ENCODE measurements at regions not wholly inside any gene's neighbourhood (a gene's known extent, or its start where the extent isn't known, plus 50 kb on each side); places are given as distances from the start of the nearest gene placed in this dataset.

GRCh38 chr19:30662211-30662861 is 290.2 kb downstream of the ZNF536 start:
- no peaks in the 10 kb centered on the region for H3K36me3 Mint-ChIP-seq
- no peak for ATAC-seq (ENCODE audit: low read depth in 2 of 2)
- no peaks in the 10 kb centered on the region for H3K9me3 ChIP-seq (ENCODE audit: control insufficient read depth in 2 of 2, low read length in 2 of 2)
- no peaks in the 10 kb centered on the region for H3K4me1 Mint-ChIP-seq
- H3K9me3 Mint-ChIP-seq: peaks cover 0 to 5% (median 0%) of the 10 kb centered on the region in 7 donors
- no peak overlapping the region for H3K4me3 Mint-ChIP-seq
- H3K36me3 ChIP-seq (ENCODE audit: control insufficient read depth, insufficient read depth, low read length): no peaks in the 10 kb centered on the region
- no peak overlapping the region for H3K27ac Mint-ChIP-seq
- no peak for DNase-seq
- H3K27ac ChIP-seq (ENCODE audit: insufficient read depth, low read length, poor library complexity, severe bottlenecking): no peak overlapping the region
- H3K4me3 ChIP-seq (ENCODE audit: low read depth, low read length): no peak overlapping the region
- H3K4me1 ChIP-seq (ENCODE audit: control insufficient read depth, insufficient read depth, low read length, poor library complexity, severe bottlenecking): no peaks in the 10 kb centered on the region
- H3K27me3 ChIP-seq (ENCODE audit: control insufficient read depth, insufficient read depth, low read length): no peaks in the 10 kb centered on the region
- peaks cover 7% of the 10 kb centered on the region for H3K27me3 Mint-ChIP-seq

- no peaks in the 10 kb centered on the region for H3K4me1 ChIP-seq (ENCODE audit: control insufficient read depth, insufficient read depth, low read length, poor library complexity, severe bottlenecking)
- Mint-ChIP-seq H3K27ac (no peak overlapping the region), H3K4me1 (no peaks in the 10 kb centered on the region), H3K36me3 (no peaks in the 10 kb centered on the region), H3K4me3 (no peak overlapping the region), H3K9me3 (peaks cover 0 to 5% (median 0%) of the 10 kb centered on the region in 7 donors), H3K27me3 (peaks cover 4% of the 10 kb centered on the region)
- DNase-seq (no peak), ATAC-seq (ENCODE audit: low read depth in 2 of 2) (no peak)
- no peaks in the 10 kb centered on the region for H3K36me3 ChIP-seq (ENCODE audit: control insufficient read depth, insufficient read depth, low read length)
- H3K9me3 ChIP-seq (ENCODE audit: control insufficient read depth in 2 of 2, low read length in 2 of 2): no peaks in the 10 kb centered on the region
- H3K4me3 ChIP-seq (ENCODE audit: low read depth, low read length): no peak overlapping the region
- no peak overlapping the region for H3K27ac ChIP-seq (ENCODE audit: insufficient read depth, low read length, poor library complexity, severe bottlenecking)
- H3K27me3 ChIP-seq (ENCODE audit: control insufficient read depth, insufficient read depth, low read length): no peaks in the 10 kb centered on the region
These were observed 287.5 kb downstream of the ZNF536 start for GRCh38 chr19:30659638-30660037.

DNA sequence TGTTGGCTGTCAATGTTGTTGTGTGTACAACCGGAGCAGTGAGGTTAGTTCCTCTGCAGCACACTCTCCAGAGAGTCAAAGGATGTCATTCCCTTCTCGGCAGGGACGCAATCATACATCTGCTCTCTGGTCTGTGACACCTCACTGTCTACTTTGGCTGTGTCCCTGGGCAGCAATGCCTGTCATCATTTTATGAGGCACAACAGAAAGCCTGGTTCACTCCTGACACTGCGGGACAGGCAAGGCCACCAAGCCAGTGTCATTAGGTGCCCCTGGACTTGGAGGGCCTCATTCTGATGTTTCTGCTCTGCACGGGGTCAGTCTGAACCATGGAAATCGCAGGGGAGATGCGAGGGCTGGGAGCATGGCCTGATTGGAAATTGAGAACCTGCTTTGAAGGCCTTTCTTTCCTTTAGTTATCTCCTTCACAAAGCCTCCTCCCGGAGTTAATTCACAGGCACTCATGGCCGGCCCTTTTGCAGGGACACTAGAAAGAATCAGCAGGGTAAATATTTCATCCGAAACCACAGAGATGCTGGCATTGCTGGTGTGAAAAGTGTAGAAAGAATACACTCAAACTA is 284.4 kb downstream of the ZNF536 start:
- Histone ChIP-seq H3K9me3 (ENCODE audit: control insufficient read depth in 2 of 2, low read length in 2 of 2) (no peaks in the 10 kb centered on the region), H3K36me3 (ENCODE audit: control insufficient read depth, insufficient read depth, low read length) (no peaks in the 10 kb centered on the region), H3K4me3 (ENCODE audit: low read depth, low read length) (no peak overlapping the region), H3K4me1 (ENCODE audit: control insufficient read depth, insufficient read depth, low read length, poor library complexity, severe bottlenecking) (no peaks in the 10 kb centered on the region), H3K27me3 (ENCODE audit: control insufficient read depth, insufficient read depth, low read length) (no peaks in the 10 kb centered on the region), H3K27ac (ENCODE audit: insufficient read depth, low read length, poor library complexity, severe bottlenecking) (no peak overlapping the region)
- Mint-ChIP-seq H3K27me3 (peaks cover 11% of the 10 kb centered on the region), H3K36me3 (no peaks in the 10 kb centered on the region), H3K4me3 (no peak overlapping the region), H3K9me3 (peaks cover 0 to 5% (median 0%) of the 10 kb centered on the region in 7 donors), H3K27ac (no peak overlapping the region), H3K4me1 (no peaks in the 10 kb centered on the region)
- ATAC-seq (ENCODE audit: low read depth in 2 of 2): no peak
- DNase-seq: no peak

DNA sequence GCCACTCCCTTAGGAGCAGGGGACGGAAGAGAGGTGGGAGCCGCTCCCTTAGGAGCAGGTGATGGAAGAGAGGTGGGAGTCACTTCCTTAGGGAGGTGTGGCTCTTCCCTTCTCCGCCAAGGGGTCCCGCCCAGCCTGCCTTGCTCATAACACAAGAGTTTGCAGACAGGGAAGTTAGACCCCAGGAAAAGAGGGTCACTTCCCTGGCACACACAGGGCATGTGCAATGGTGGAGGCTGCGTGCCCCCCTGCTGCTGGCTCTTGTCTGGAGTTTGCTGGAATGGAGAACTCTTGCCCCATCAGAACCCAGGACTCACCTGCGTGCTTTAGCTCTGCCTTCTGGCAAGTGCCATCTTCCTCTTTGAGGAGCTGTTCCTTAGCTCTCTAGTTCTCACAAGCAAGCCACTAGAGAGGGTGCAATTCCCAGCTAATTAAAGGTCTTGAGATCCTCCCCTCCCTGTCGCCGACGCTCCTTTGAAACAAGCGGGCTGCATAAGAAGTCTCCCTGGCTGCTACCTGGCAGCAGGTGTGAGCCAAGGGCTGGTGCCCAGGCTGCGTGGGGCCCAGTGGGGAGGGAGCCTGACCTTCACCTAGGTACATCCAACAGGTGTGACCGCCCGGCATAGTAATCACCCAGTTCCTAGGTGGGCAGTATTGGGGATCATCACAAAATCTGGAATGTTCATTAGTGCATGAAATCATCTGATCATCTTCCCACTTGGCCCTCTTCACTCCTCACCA is 281.6 kb downstream of the ZNF536 start:
- no peak for ATAC-seq (ENCODE audit: low read depth in 2 of 2)
- H3K4me1 Mint-ChIP-seq: no peaks in the 10 kb centered on the region
- Histone ChIP-seq H3K27me3 (ENCODE audit: control insufficient read depth, insufficient read depth, low read length) (no peaks in the 10 kb centered on the region), H3K4me1 (ENCODE audit: control insufficient read depth, insufficient read depth, low read length, poor library complexity, severe bottlenecking) (no peaks in the 10 kb centered on the region), H3K27ac (ENCODE audit: insufficient read depth, low read length, poor library complexity, severe bottlenecking) (no peak overlapping the region), H3K36me3 (ENCODE audit: control insufficient read depth, insufficient read depth, low read length) (no peaks in the 10 kb centered on the region), H3K9me3 (ENCODE audit: control insufficient read depth in 2 of 2, low read length in 2 of 2) (no peaks in the 10 kb centered on the region), H3K4me3 (ENCODE audit: low read depth, low read length) (no peak overlapping the region)
- H3K9me3 Mint-ChIP-seq: peaks cover 0 to 2% (median 0%) of the 10 kb centered on the region in 7 donors
- H3K27ac Mint-ChIP-seq: peak overlapping the region in 1 of 3 donors; percentile 43
- DNase-seq: no peak
- H3K4me3 Mint-ChIP-seq: no peak overlapping the region
- H3K36me3 Mint-ChIP-seq: no peaks in the 10 kb centered on the region
- peaks cover 15% of the 10 kb centered on the region for H3K27me3 Mint-ChIP-seq

- Mint-ChIP-seq H3K4me3 (no peak overlapping the region), H3K27ac (peak overlapping the region in 1 of 3 donors; percentile 36), H3K9me3 (peaks cover 0 to 2% (median 0%) of the 10 kb centered on the region in 7 donors), H3K27me3 (peaks cover 22% of the 10 kb centered on the region), H3K36me3 (no peaks in the 10 kb centered on the region), H3K4me1 (no peaks in the 10 kb centered on the region)
- H3K27ac ChIP-seq (ENCODE audit: insufficient read depth, low read length, poor library complexity, severe bottlenecking): no peak overlapping the region
- no peaks in the 10 kb centered on the region for H3K36me3 ChIP-seq (ENCODE audit: control insufficient read depth, insufficient read depth, low read length)
- H3K27me3 ChIP-seq (ENCODE audit: control insufficient read depth, insufficient read depth, low read length): no peaks in the 10 kb centered on the region
- no peaks in the 10 kb centered on the region for H3K4me1 ChIP-seq (ENCODE audit: control insufficient read depth, insufficient read depth, low read length, poor library complexity, severe bottlenecking)
- H3K9me3 ChIP-seq (ENCODE audit: control insufficient read depth in 2 of 2, low read length in 2 of 2): no peaks in the 10 kb centered on the region
- no peak overlapping the region for H3K4me3 ChIP-seq (ENCODE audit: low read depth, low read length)
- DNase-seq (no peak), ATAC-seq (ENCODE audit: low read depth in 2 of 2) (no peak)
These were observed 280.6 kb downstream of the ZNF536 start for GRCh38 chr19:30652751-30653150.

GRCh38 chr19:30651691-30652090 is 279.5 kb downstream of the ZNF536 start:
- Mint-ChIP-seq H3K4me3 (no peak overlapping the region), H3K36me3 (no peaks in the 10 kb centered on the region), H3K4me1 (no peaks in the 10 kb centered on the region), H3K27ac (no peak overlapping the region), H3K27me3 (peaks cover 28% of the 10 kb centered on the region), H3K9me3 (no peaks in the 10 kb centered on the region)
- Histone ChIP-seq H3K4me3 (ENCODE audit: low read depth, low read length) (no peak overlapping the region), H3K4me1 (ENCODE audit: control insufficient read depth, insufficient read depth, low read length, poor library complexity, severe bottlenecking) (no peaks in the 10 kb centered on the region), H3K9me3 (ENCODE audit: control insufficient read depth in 2 of 2, low read length in 2 of 2) (no peaks in the 10 kb centered on the region), H3K27me3 (ENCODE audit: control insufficient read depth, insufficient read depth, low read length) (no peaks in the 10 kb centered on the region), H3K36me3 (ENCODE audit: control insufficient read depth, insufficient read depth, low read length) (no peaks in the 10 kb centered on the region), H3K27ac (ENCODE audit: insufficient read depth, low read length, poor library complexity, severe bottlenecking) (no peak overlapping the region)
- ATAC-seq (ENCODE audit: low read depth in 2 of 2) (no peak), DNase-seq (no peak)

DNA sequence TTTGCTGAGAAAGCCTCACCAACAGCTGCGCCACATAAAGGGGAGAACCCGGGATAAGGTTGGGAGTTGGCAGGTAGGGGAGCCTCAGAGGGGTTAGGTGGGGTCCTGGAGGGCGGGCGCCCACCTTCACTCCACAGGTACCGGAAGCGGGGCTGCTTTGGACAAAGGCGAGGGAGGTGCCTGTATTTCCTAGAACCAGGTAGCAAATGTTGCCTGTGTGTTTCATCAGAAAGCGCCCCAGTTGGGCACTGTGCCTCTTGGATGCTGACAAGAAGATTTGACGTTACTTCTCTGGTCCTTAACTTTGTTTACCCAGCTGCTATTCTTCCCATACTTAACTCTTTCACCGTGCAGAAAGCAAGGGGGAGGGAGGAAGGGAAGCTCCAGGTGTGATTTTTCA is 278.9 kb downstream of the ZNF536 start:
- Mint-ChIP-seq H3K4me1 (no peaks in the 10 kb centered on the region), H3K27me3 (peaks cover 28% of the 10 kb centered on the region), H3K4me3 (no peak overlapping the region), H3K27ac (no peak overlapping the region), H3K9me3 (no peaks in the 10 kb centered on the region), H3K36me3 (no peaks in the 10 kb centered on the region)
- Histone ChIP-seq H3K4me3 (ENCODE audit: low read depth, low read length) (no peak overlapping the region), H3K9me3 (ENCODE audit: control insufficient read depth in 2 of 2, low read length in 2 of 2) (no peaks in the 10 kb centered on the region), H3K27me3 (ENCODE audit: control insufficient read depth, insufficient read depth, low read length) (no peaks in the 10 kb centered on the region), H3K36me3 (ENCODE audit: control insufficient read depth, insufficient read depth, low read length) (no peaks in the 10 kb centered on the region), H3K4me1 (ENCODE audit: control insufficient read depth, insufficient read depth, low read length, poor library complexity, severe bottlenecking) (no peaks in the 10 kb centered on the region), H3K27ac (ENCODE audit: insufficient read depth, low read length, poor library complexity, severe bottlenecking) (no peak overlapping the region)
- ATAC-seq (ENCODE audit: low read depth in 2 of 2): no peak
- no peak for DNase-seq

Measured in CD4-positive, CD25-positive, alpha-beta regulatory T cell (primary cell).